ENCODE measurements at regions not wholly inside any gene's neighbourhood (a gene's known extent, or its start where the extent isn't known, plus 50 kb on each side); places are given as distances from the start of the nearest gene placed in this dataset.

GRCh38 chr11:38323961-38324761, 1726.1 kb upstream of the RAG2 start:
- no peak for DNase-seq (ENCODE audit: extremely low spot score)
- POLR2A ChIA-PET, result no interaction called here

GRCh38 chr11:38315151-38315550, 1717.1 kb upstream of the RAG2 start:
- CTCF ChIA-PET, result no interaction called here
- POLR2A ChIA-PET, result no interaction called here
- no peak for TF ChIP-seq ELF4 (IDR thresholded peaks at IDR 0.05)
- DNase-seq (ENCODE audit: extremely low spot score), result no peak

More at GRCh38 chr11:38323961-38324761, 1726.1 kb upstream of the RAG2 start:
- CTCF ChIA-PET, result no interaction called here
- TF ChIP-seq FOXK2 (IDR thresholded peaks at IDR 0.05) (no peak), CTBP1 (IDR thresholded peaks at IDR 0.05; ENCODE audit: borderline replicate concordance) (no peak), ZNF384 (IDR thresholded peaks at IDR 0.05) (no peak)

GRCh38 chr11:38307455-38307854, 1709.4 kb upstream of the RAG2 start:
- CTCF ChIA-PET, result no interaction called here
- DNase-seq (ENCODE audit: extremely low spot score), result no peak
- POLR2A ChIA-PET, result no interaction called here
- no peak for TF ChIP-seq TARDBP (IDR thresholded peaks at IDR 0.05)
- no peak for TF ChIP-seq HDGF (IDR thresholded peaks at IDR 0.05; ENCODE audit: borderline replicate concordance)
- no peak for TF ChIP-seq SUZ12 (IDR thresholded peaks at IDR 0.05)
- TF ChIP-seq PKNOX1 (IDR thresholded peaks at IDR 0.05), result no peak
- TF ChIP-seq L3MBTL2 (conservative IDR thresholded peaks at IDR 0.05), result no peak
- no peak for TF ChIP-seq FOXM1 (IDR thresholded peaks at IDR 0.05; ENCODE audit: borderline replicate concordance)
- no peak for TF ChIP-seq FOXA1 (IDR thresholded peaks at IDR 0.05)
- TF ChIP-seq FOXK2 (IDR thresholded peaks at IDR 0.05), result no peak
- no peak for TF ChIP-seq NFRKB (IDR thresholded peaks at IDR 0.05)
- no peak for TF ChIP-seq ELF4 (IDR thresholded peaks at IDR 0.05)
- no peak for TF ChIP-seq LEF1 (IDR thresholded peaks at IDR 0.05; ENCODE audit: borderline replicate concordance)
- TF ChIP-seq ZNF384 (IDR thresholded peaks at IDR 0.05), result no peak
- no peak for TF ChIP-seq BHLHE40 (IDR thresholded peaks at IDR 0.05; ENCODE audit: borderline replicate concordance)
- TF ChIP-seq SP1 (IDR thresholded peaks at IDR 0.05), result no peak
- TF ChIP-seq ARNT (IDR thresholded peaks at IDR 0.05), result no peak
- TF ChIP-seq CTBP1 (IDR thresholded peaks at IDR 0.05; ENCODE audit: borderline replicate concordance), result no peak

GRCh38 chr11:38305682-38306081, 1707.6 kb upstream of the RAG2 start:
- ChIA-PET CTCF (no interaction called here), POLR2A (no interaction called here)
- DNase-seq (ENCODE audit: extremely low spot score), result no peak
- no peak for TF ChIP-seq FOXM1 (IDR thresholded peaks at IDR 0.05; ENCODE audit: borderline replicate concordance)
- no peak for TF ChIP-seq ZNF384 (IDR thresholded peaks at IDR 0.05)
- TF ChIP-seq L3MBTL2 (conservative IDR thresholded peaks at IDR 0.05), result no peak
- TF ChIP-seq PKNOX1 (IDR thresholded peaks at IDR 0.05), result no peak
- no peak for TF ChIP-seq FOXK2 (IDR thresholded peaks at IDR 0.05)
- TF ChIP-seq SP1 (IDR thresholded peaks at IDR 0.05), result no peak
- TF ChIP-seq CTBP1 (IDR thresholded peaks at IDR 0.05; ENCODE audit: borderline replicate concordance), result no peak
- TF ChIP-seq LEF1 (IDR thresholded peaks at IDR 0.05; ENCODE audit: borderline replicate concordance), result no peak
- no peak for TF ChIP-seq SUZ12 (IDR thresholded peaks at IDR 0.05)
- TF ChIP-seq TARDBP (IDR thresholded peaks at IDR 0.05), result no peak
- no peak for TF ChIP-seq ARNT (IDR thresholded peaks at IDR 0.05)
- no peak for TF ChIP-seq BHLHE40 (IDR thresholded peaks at IDR 0.05; ENCODE audit: borderline replicate concordance)
- TF ChIP-seq NFRKB (IDR thresholded peaks at IDR 0.05), result no peak
- no peak for TF ChIP-seq HDGF (IDR thresholded peaks at IDR 0.05; ENCODE audit: borderline replicate concordance)
- no peak for TF ChIP-seq ELF4 (IDR thresholded peaks at IDR 0.05)

- ChIA-PET POLR2A (no interaction called here), CTCF (no interaction called here)
- TF ChIP-seq FOXK2 (IDR thresholded peaks at IDR 0.05) (no peak), FOXA1 (IDR thresholded peaks at IDR 0.05) (no peak), ARNT (IDR thresholded peaks at IDR 0.05) (no peak), ELF4 (IDR thresholded peaks at IDR 0.05) (no peak), CTBP1 (IDR thresholded peaks at IDR 0.05; ENCODE audit: borderline replicate concordance) (no peak), SP1 (IDR thresholded peaks at IDR 0.05) (no peak), BHLHE40 (IDR thresholded peaks at IDR 0.05; ENCODE audit: borderline replicate concordance) (no peak), SUZ12 (IDR thresholded peaks at IDR 0.05) (no peak), L3MBTL2 (conservative IDR thresholded peaks at IDR 0.05) (no peak), FOXM1 (IDR thresholded peaks at IDR 0.05; ENCODE audit: borderline replicate concordance) (no peak)
- no peak for DNase-seq (ENCODE audit: extremely low spot score)
Observed at GRCh38 chr11:38304926-38305325, 1706.9 kb upstream of the RAG2 start.

- CTCF ChIA-PET, result no interaction called here
- POLR2A ChIA-PET, result no interaction called here
Observed at GRCh38 chr11:38302564-38302963, 1704.5 kb upstream of the RAG2 start.

GRCh38 chr11:38300570-38300969, 1702.5 kb upstream of the RAG2 start:
- TF ChIP-seq SUZ12 (IDR thresholded peaks at IDR 0.05) (no peak), HDGF (IDR thresholded peaks at IDR 0.05; ENCODE audit: borderline replicate concordance) (no peak), ELF4 (IDR thresholded peaks at IDR 0.05) (no peak), L3MBTL2 (conservative IDR thresholded peaks at IDR 0.05) (no peak), LEF1 (IDR thresholded peaks at IDR 0.05; ENCODE audit: borderline replicate concordance) (no peak), BHLHE40 (IDR thresholded peaks at IDR 0.05; ENCODE audit: borderline replicate concordance) (no peak), SP1 (IDR thresholded peaks at IDR 0.05) (no peak), FOXK2 (IDR thresholded peaks at IDR 0.05) (no peak), CTBP1 (IDR thresholded peaks at IDR 0.05; ENCODE audit: borderline replicate concordance) (no peak), PKNOX1 (IDR thresholded peaks at IDR 0.05) (no peak), NFRKB (IDR thresholded peaks at IDR 0.05) (no peak), ARNT (IDR thresholded peaks at IDR 0.05) (no peak), FOXA1 (IDR thresholded peaks at IDR 0.05) (no peak), FOXM1 (IDR thresholded peaks at IDR 0.05; ENCODE audit: borderline replicate concordance) (no peak), ZNF384 (IDR thresholded peaks at IDR 0.05) (no peak), TARDBP (IDR thresholded peaks at IDR 0.05) (no peak)
- ChIA-PET POLR2A (no interaction called here), CTCF (no interaction called here)
- no peak for DNase-seq (ENCODE audit: extremely low spot score)

More at GRCh38 chr11:38302564-38302963, 1704.5 kb upstream of the RAG2 start:
- TF ChIP-seq SP1 (IDR thresholded peaks at IDR 0.05), result no peak
- TF ChIP-seq TARDBP (IDR thresholded peaks at IDR 0.05), result no peak
- TF ChIP-seq ZNF384 (IDR thresholded peaks at IDR 0.05), result no peak
- TF ChIP-seq NFRKB (IDR thresholded peaks at IDR 0.05), result no peak
- DNase-seq (ENCODE audit: extremely low spot score), result no peak
